ENCODE measurements at regions not wholly inside any gene's neighbourhood (a gene's known extent, or its start where the extent isn't known, plus 50 kb on each side); places are given as distances from the start of the nearest gene placed in this dataset.

DNA sequence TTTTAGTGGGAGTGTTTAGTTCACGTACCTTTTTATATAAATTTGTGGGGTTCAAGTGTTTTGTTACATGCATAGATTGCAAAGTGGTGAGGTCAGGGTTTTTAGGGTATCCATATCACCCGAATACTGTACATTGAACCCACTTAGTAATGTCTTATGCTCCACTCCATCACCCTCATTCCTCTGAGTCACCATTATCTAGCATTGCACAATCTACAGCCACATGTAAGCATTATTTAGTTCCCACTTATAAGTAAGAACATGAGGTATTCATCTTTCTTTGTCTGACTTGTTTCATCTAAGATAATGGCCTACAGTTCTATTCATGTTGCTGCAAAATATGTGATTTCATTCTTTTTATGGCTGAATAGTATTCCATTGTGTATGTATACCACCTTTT, 583.7 kb upstream of the LRFN5 start:
- ATAC-seq (no peak), DNase-seq (ENCODE audit: low read depth, low spot score) (no peak)
- ChIA-PET CTCF (no interaction called here), RAD21 (ENCODE audit: low non-redundant PET in 1 of 2, low total read pairs in 2 of 2, uncharacterized antibody in 2 of 2, unreplicated experiment in 2 of 2) (no interaction called here), POLR2A (no interaction called here)
- Histone ChIP-seq H2AFZ (ENCODE audit: low read depth, low read length, poor library complexity, severe bottlenecking) (no peak overlapping the region), H3K4me3 (replicated peaks in 1 of 2; ENCODE audit: low read depth in 1 of 2, low read length in 2 of 2) (no peak overlapping the region), H3K4me1 (ENCODE audit: control insufficient read depth in 1 of 2, insufficient read depth in 2 of 2, low read length in 2 of 2) (no peaks in the 10 kb centered on the region), H3K79me2 (ENCODE audit: insufficient read depth, low read length) (no peaks in the 10 kb centered on the region), H3K36me3 (ENCODE audit: control insufficient read depth in 1 of 2, insufficient read depth in 2 of 2, low read length in 2 of 2) (no peaks in the 10 kb centered on the region), H4K20me1 (ENCODE audit: insufficient read depth) (no peaks in the 10 kb centered on the region), H3K9me2 (ENCODE audit: insufficient read depth) (no peaks in the 10 kb centered on the region), H3K27ac (ENCODE audit: low read depth, low read length) (no peak overlapping the region), H3K27me3 (ENCODE audit: insufficient read depth, low read length) (no peaks in the 10 kb centered on the region), H3K4me2 (ENCODE audit: low read length) (no peak overlapping the region), H3K9ac (ENCODE audit: low read length) (no peak overlapping the region), H3K9me3 (ENCODE audit: control insufficient read depth in 1 of 2, insufficient read depth in 1 of 2, low read depth in 1 of 2, low read length in 2 of 2) (no peaks in the 10 kb centered on the region)
- no TSS peak for BruUV-seq (replicated peaks)
- intact Hi-C loops (cut with micrococcal nuclease) = no loop called here
- TF ChIP-seq EZH2phosphoT487 (IDR thresholded peaks at IDR 0.05; ENCODE audit: borderline replicate concordance) (no peak), MAX (IDR thresholded peaks at IDR 0.05) (no peak), CBX3 (IDR thresholded peaks at IDR 0.05; ENCODE audit: low read depth) (no peak), SIN3A (IDR thresholded peaks at IDR 0.05; ENCODE audit: low read depth) (no peak), YY1 (IDR thresholded peaks at IDR 0.05; ENCODE audit: extremely low read depth, insufficient replicate concordance, low read depth, low read length) (no peak), CEBPB (IDR thresholded peaks at IDR 0.05; ENCODE audit: low read depth) (no peak), CTCF (IDR thresholded peaks at IDR 0.05 in 2 of 3, conservative IDR thresholded peaks at IDR 0.05 in 1 of 3; ENCODE audit: borderline replicate concordance in 1 of 3, insufficient read depth in 1 of 3, low read depth in 2 of 3, low read length in 2 of 3) (no peak), SP1 (IDR thresholded peaks at IDR 0.05; ENCODE audit: low read depth) (no peak), ELF1 (IDR thresholded peaks at IDR 0.05; ENCODE audit: borderline replicate concordance, low read depth) (no peak), SRF (IDR thresholded peaks at IDR 0.05; ENCODE audit: low read depth) (no peak), ZBTB33 (IDR thresholded peaks at IDR 0.05; ENCODE audit: extremely low read depth, insufficient replicate concordance, low read length) (no peak), JUND (IDR thresholded peaks at IDR 0.05) (no peak), EGR1 (IDR thresholded peaks at IDR 0.05; ENCODE audit: low read depth) (no peak)
- TF ChIP-seq, protein P1, sequence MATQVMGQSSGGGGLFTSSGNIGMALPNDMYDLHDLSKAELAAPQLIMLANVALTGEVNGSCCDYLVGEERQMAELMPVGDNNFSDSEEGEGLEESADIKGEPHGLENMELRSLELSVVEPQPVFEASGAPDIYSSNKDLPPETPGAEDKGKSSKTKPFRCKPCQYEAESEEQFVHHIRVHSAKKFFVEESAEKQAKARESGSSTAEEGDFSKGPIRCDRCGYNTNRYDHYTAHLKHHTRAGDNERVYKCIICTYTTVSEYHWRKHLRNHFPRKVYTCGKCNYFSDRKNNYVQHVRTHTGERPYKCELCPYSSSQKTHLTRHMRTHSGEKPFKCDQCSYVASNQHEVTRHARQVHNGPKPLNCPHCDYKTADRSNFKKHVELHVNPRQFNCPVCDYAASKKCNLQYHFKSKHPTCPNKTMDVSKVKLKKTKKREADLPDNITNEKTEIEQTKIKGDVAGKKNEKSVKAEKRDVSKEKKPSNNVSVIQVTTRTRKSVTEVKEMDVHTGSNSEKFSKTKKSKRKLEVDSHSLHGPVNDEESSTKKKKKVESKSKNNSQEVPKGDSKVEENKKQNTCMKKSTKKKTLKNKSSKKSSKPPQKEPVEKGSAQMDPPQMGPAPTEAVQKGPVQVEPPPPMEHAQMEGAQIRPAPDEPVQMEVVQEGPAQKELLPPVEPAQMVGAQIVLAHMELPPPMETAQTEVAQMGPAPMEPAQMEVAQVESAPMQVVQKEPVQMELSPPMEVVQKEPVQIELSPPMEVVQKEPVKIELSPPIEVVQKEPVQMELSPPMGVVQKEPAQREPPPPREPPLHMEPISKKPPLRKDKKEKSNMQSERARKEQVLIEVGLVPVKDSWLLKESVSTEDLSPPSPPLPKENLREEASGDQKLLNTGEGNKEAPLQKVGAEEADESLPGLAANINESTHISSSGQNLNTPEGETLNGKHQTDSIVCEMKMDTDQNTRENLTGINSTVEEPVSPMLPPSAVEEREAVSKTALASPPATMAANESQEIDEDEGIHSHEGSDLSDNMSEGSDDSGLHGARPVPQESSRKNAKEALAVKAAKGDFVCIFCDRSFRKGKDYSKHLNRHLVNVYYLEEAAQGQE (IDR thresholded peaks at IDR 0.05; ENCODE audit: low read depth) = no peak
- TF ChIP-seq, protein P2, sequence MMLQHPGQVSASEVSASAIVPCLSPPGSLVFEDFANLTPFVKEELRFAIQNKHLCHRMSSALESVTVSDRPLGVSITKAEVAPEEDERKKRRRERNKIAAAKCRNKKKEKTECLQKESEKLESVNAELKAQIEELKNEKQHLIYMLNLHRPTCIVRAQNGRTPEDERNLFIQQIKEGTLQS (IDR thresholded peaks at IDR 0.05) = no peak
